ENCODE measurements at regions not wholly inside any gene's neighbourhood (a gene's known extent, or its start where the extent isn't known, plus 50 kb on each side); places are given as distances from the start of the nearest gene placed in this dataset.

GRCh38 chr16:80116711-80117110, 424.1 kb upstream of the DYNLRB2 start:
- Histone ChIP-seq H3K27me3 (ENCODE audit: control insufficient read depth, insufficient read depth, low read length) (no peaks in the 10 kb centered on the region), H2AFZ (no peak overlapping the region), H3K4me3 (ENCODE audit: low read depth, low read length) (no peak overlapping the region), H3K79me2 (no peaks in the 10 kb centered on the region), H3K4me2 (ENCODE audit: low read length) (no peak overlapping the region), H3K36me3 (ENCODE audit: control insufficient read depth, insufficient read depth, low read length) (no peaks in the 10 kb centered on the region), H3K4me1 (no peaks in the 10 kb centered on the region), H3K27ac (no peak overlapping the region), H3K9ac (no peak overlapping the region), H3K9me3 (ENCODE audit: control insufficient read depth, low read length) (no peaks in the 10 kb centered on the region)
- no peak for TF ChIP-seq CTCF (IDR thresholded peaks at IDR 0.05)

- Histone ChIP-seq H2AFZ (no peak overlapping the region), H3K9ac (no peak overlapping the region), H3K36me3 (ENCODE audit: control insufficient read depth, insufficient read depth, low read length) (no peaks in the 10 kb centered on the region), H3K27me3 (ENCODE audit: control insufficient read depth, insufficient read depth, low read length) (no peaks in the 10 kb centered on the region), H3K4me2 (ENCODE audit: low read length) (no peak overlapping the region), H3K79me2 (no peaks in the 10 kb centered on the region), H3K27ac (no peak overlapping the region), H3K4me3 (ENCODE audit: low read depth, low read length) (no peak overlapping the region), H3K9me3 (ENCODE audit: control insufficient read depth, low read length) (no peaks in the 10 kb centered on the region), H3K4me1 (no peaks in the 10 kb centered on the region)
- no peak for TF ChIP-seq CTCF (IDR thresholded peaks at IDR 0.05)
Observed at GRCh38 chr16:80114699-80115098, 426.1 kb upstream of the DYNLRB2 start.

GRCh38 chr16:80113873-80114574, 426.8 kb upstream of the DYNLRB2 start:
- Histone ChIP-seq H3K79me2 (no peaks in the 10 kb centered on the region), H3K27ac (no peak overlapping the region), H3K4me2 (ENCODE audit: low read length) (no peak overlapping the region), H3K9ac (no peak overlapping the region), H3K4me3 (ENCODE audit: low read depth, low read length) (no peak overlapping the region), H3K9me3 (ENCODE audit: control insufficient read depth, low read length) (no peaks in the 10 kb centered on the region), H3K4me1 (no peaks in the 10 kb centered on the region), H3K36me3 (ENCODE audit: control insufficient read depth, insufficient read depth, low read length) (no peaks in the 10 kb centered on the region), H2AFZ (no peak overlapping the region), H3K27me3 (ENCODE audit: control insufficient read depth, insufficient read depth, low read length) (no peaks in the 10 kb centered on the region)
- TF ChIP-seq CTCF (IDR thresholded peaks at IDR 0.05) = no peak

GRCh38 chr16:80109581-80109980, 431.2 kb upstream of the DYNLRB2 start:
- no peaks in the 10 kb centered on the region for H3K36me3 ChIP-seq (ENCODE audit: control insufficient read depth, insufficient read depth, low read length)
- H3K27ac ChIP-seq = no peak overlapping the region
- no peaks in the 10 kb centered on the region for H3K79me2 ChIP-seq
- no peak overlapping the region for H3K4me3 ChIP-seq (ENCODE audit: low read depth, low read length)
- TF ChIP-seq CTCF (IDR thresholded peaks at IDR 0.05) = no peak
- H3K27me3 ChIP-seq (ENCODE audit: control insufficient read depth, insufficient read depth, low read length) = no peaks in the 10 kb centered on the region
- H3K9ac ChIP-seq = no peak overlapping the region
- no peaks in the 10 kb centered on the region for H3K9me3 ChIP-seq (ENCODE audit: control insufficient read depth, low read length)
- H2AFZ ChIP-seq = no peak overlapping the region
- no peaks in the 10 kb centered on the region for H3K4me1 ChIP-seq
- no peak overlapping the region for H3K4me2 ChIP-seq (ENCODE audit: low read length)

GRCh38 chr16:80107900-80108299, 432.9 kb upstream of the DYNLRB2 start:
- no peak overlapping the region for H2AFZ ChIP-seq
- H3K36me3 ChIP-seq (ENCODE audit: control insufficient read depth, insufficient read depth, low read length) = no peaks in the 10 kb centered on the region
- no peak overlapping the region for H3K4me2 ChIP-seq (ENCODE audit: low read length)
- H3K9me3 ChIP-seq (ENCODE audit: control insufficient read depth, low read length) = no peaks in the 10 kb centered on the region
- no peaks in the 10 kb centered on the region for H3K79me2 ChIP-seq
- TF ChIP-seq CTCF (IDR thresholded peaks at IDR 0.05) = no peak
- no peak overlapping the region for H3K27ac ChIP-seq
- no peaks in the 10 kb centered on the region for H3K27me3 ChIP-seq (ENCODE audit: control insufficient read depth, insufficient read depth, low read length)
- H3K4me1 ChIP-seq = no peaks in the 10 kb centered on the region
- no peak overlapping the region for H3K4me3 ChIP-seq (ENCODE audit: low read depth, low read length)
- no peak overlapping the region for H3K9ac ChIP-seq

Measured in parathyroid adenoma (tissue), 2 donors.